ENCODE measurements at regions not wholly inside any gene's neighbourhood (a gene's known extent, or its start where the extent isn't known, plus 50 kb on each side); places are given as distances from the start of the nearest gene placed in this dataset.

- TF ChIP-seq CTCF (conservative IDR thresholded peaks at IDR 0.05) (no peak), ZFX (IDR thresholded peaks at IDR 0.05) (no peak)
Measured at GRCh38 chr18:51531501-51531900, 334.0 kb upstream of the MEX3C start.

Data from C4-2B (cell line).